GM12878 (cell line): ENCODE measurements at regions not wholly inside any gene's neighbourhood (a gene's known extent, or its start where the extent isn't known, plus 50 kb on each side); places are given as distances from the start of the nearest gene placed in this dataset.

Source experiments
- ATAC-seq: fragments of 200-7000 bp; cut with Tn5 transposase; 3 replicates; pipeline ENCODE4 v1.9.1; 2020; ENCODE audit warnings: mild to moderate bottlenecking, moderate library complexity
- BruUV-seq: library from RNA; stranded (reverse); fragments of 400-500 nt; replicated peaks from 2 replicates; lab custom pipeline; 2021; lab: Mats Ljungman, UMichigan
- CTCF ChIA-PET: fragments of 300-600 bp; sonication (Branson Sonifier 250); formaldehyde crosslinking; extraction: SDS; loops from one replicate; lab custom pipeline; 2021; ENCODE audit warnings: inconsistent platforms; lab: Yijun Ruan, JAX
- POLR2A ChIA-PET: fragments of 350-600 bp; formaldehyde crosslinking; extraction: SDS; loops from one replicate; lab custom pipeline; 2021; ENCODE audit warnings: inconsistent platforms; lab: Charles Lee
- RAD21 ChIA-PET: fragments of 300-600 bp; sonication (Branson Sonifier 250); formaldehyde crosslinking; loops from one replicate; lab custom pipeline; 2023; ENCODE audit warnings: antibody characterized with exemption; ENCODE audit not compliant: unreplicated experiment; lab: Charles Lee
- SMC1A ChIA-PET: fragments of 300-600 bp; sonication (Branson Sonifier 250); formaldehyde crosslinking; loops from one replicate; lab custom pipeline; 2023; ENCODE audit not compliant: unreplicated experiment, uncharacterized antibody; lab: Charles Lee
- DNase-seq: peaks from one replicate; pipeline ENCODE4 v3.0.0-alpha.2; 2011; ENCODE audit warnings: low read depth, low spot score
- FAIRE-seq: peaks from 3 replicates; lab custom pipeline; 2011; peaks lifted over from hg19 to GRCh38; lab: Jason Lieb, UNC
- H2AFZ ChIP-seq: 2 replicates; pipeline ENCODE4 v1.6.0; 2011; ENCODE audit warnings: low read depth, low read length, control low read depth; ENCODE audit not compliant: control insufficient read depth
- H3K27ac ChIP-seq: 2 replicates; pipeline ENCODE4 v1.5.1; 2011; ENCODE audit warnings: control low read depth; ENCODE audit not compliant: control insufficient read depth, insufficient read depth
- H3K27me3 ChIP-seq, 2 experiments: replicated peaks in 1 of 2; 2 replicates each; pipeline versions ENCODE4 v1.6.0 to v1.6.1; 2011; ENCODE audit warnings: low read length in 1 of 2; ENCODE audit not compliant: control insufficient read depth in 2 of 2, insufficient read depth in 2 of 2
- H3K36me3 ChIP-seq, 2 experiments: 2 replicates each; pipeline ENCODE4 v1.5.1; 2011; ENCODE audit warnings: low read length in 1 of 2; ENCODE audit not compliant: control insufficient read depth in 2 of 2, insufficient read depth in 2 of 2
- H3K4me1 ChIP-seq: 2 replicates; pipeline ENCODE4 v1.6.1; 2011; ENCODE audit warnings: mild to moderate bottlenecking, low read length, moderate library complexity, mixed read lengths; ENCODE audit not compliant: control insufficient read depth, insufficient read depth
- H3K4me2 ChIP-seq: 2 replicates; pipeline ENCODE4 v1.6.0; 2011; ENCODE audit warnings: control low read depth; ENCODE audit not compliant: control insufficient read depth, insufficient read depth
- H3K4me3 ChIP-seq: fragments of 200-600 bp; sonication (generic); 2 replicates; pipeline ENCODE4 v1.5.1; 2016
- H3K79me2 ChIP-seq: 2 replicates; pipeline ENCODE4 v1.6.0; 2011; ENCODE audit warnings: low read length; ENCODE audit not compliant: control insufficient read depth, insufficient read depth
- H3K9ac ChIP-seq: 2 replicates; pipeline ENCODE4 v1.8.0; 2011; ENCODE audit warnings: low read length, control low read depth, mixed read lengths; ENCODE audit not compliant: control insufficient read depth, insufficient read depth
- H3K9me3 ChIP-seq: replicated peaks from 3 replicates; pipeline ENCODE4 v1.5.1; 2011; ENCODE audit warnings: mild to moderate bottlenecking, low read length; ENCODE audit not compliant: control insufficient read depth, insufficient read depth
- H4K20me1 ChIP-seq: 2 replicates; pipeline ENCODE4 v1.6.0; 2011; ENCODE audit not compliant: control insufficient read depth, insufficient read depth
- DPF2 ChIP-seq: fragments of 450-650 bp; IDR thresholded peaks from 2 replicates; pipeline ENCODE4 v1.6.1; 2017; ENCODE audit warnings: mild to moderate bottlenecking
- EED ChIP-seq: sonication (generic); IDR thresholded peaks from 2 replicates; pipeline ENCODE4 v1.6.1; 2016; ENCODE audit warnings: antibody characterized with exemption, low read depth
- HDAC6 ChIP-seq: fragments of 200-600 bp; sonication (generic); IDR thresholded peaks from one replicate; pipeline ENCODE4 v1.8.0; 2017; ENCODE audit warnings: antibody characterized with exemption; ENCODE audit not compliant: unreplicated experiment
- HDGF ChIP-seq: fragments of 450-650 bp; IDR thresholded peaks from 2 replicates; pipeline ENCODE4 v1.6.1; 2016; ENCODE audit warnings: antibody characterized with exemption
- MLLT1 ChIP-seq: fragments of 450-650 bp; IDR thresholded peaks from 2 replicates; pipeline ENCODE4 v1.6.1; 2016; ENCODE audit warnings: mild to moderate bottlenecking
- MYC ChIP-seq: IDR thresholded peaks from 2 replicates; pipeline ENCODE4 v1.6.1; 2011; ENCODE audit warnings: mild to moderate bottlenecking, low read length, moderate library complexity, inconsistent platforms; ENCODE audit not compliant: insufficient read depth, insufficient replicate concordance, insufficient read length, severe bottlenecking
- SIN3A ChIP-seq: IDR thresholded peaks from 2 replicates; pipeline ENCODE4 v1.6.1; 2012; ENCODE audit warnings: low read depth, low read length, improper control_type of control experiment
- SPI1 ChIP-seq: IDR thresholded peaks from 2 replicates; pipeline ENCODE4 v1.6.1; 2011; ENCODE audit warnings: low read depth, mild to moderate bottlenecking, low read length, moderate library complexity, borderline replicate concordance; ENCODE audit not compliant: insufficient read depth
- SREBF2 ChIP-seq: IDR thresholded peaks from 2 replicates; pipeline ENCODE4 v1.6.1; 2012; ENCODE audit warnings: mild to moderate bottlenecking, low read length
- STAT1 ChIP-seq: fragments of 450-650 bp; conservative IDR thresholded peaks from 2 replicates; pipeline ENCODE4 v1.6.1; 2014; ENCODE audit warnings: antibody characterized with exemption, mild to moderate bottlenecking
- SUPT20H ChIP-seq: IDR thresholded peaks from 2 replicates; pipeline ENCODE4 v1.6.1; 2011; ENCODE audit warnings: low read depth, mild to moderate bottlenecking, low read length, moderate library complexity, borderline replicate concordance; ENCODE audit not compliant: control insufficient read depth
- TARDBP ChIP-seq: IDR thresholded peaks from 2 replicates; pipeline ENCODE4 v1.6.1; 2016; ENCODE audit warnings: borderline replicate concordance
- WGBS: methylation state at CpG from one replicate; pipeline ENCODE4 v1.1.6; 2016; ENCODE audit warnings: low lambda C conversion rate; ENCODE audit not compliant: insufficient replicate concordance, insufficient coverage; ENCODE audit errors: missing lambda C conversion rate; 5-methylcytosine and 5-hydroxymethylcytosine counted together
- in situ Hi-C: fragments of 300-500 bp; cut with MboI; formaldehyde crosslinking; loops from 9 replicates; pipeline ENCODE4 v1.14.3; 2018; ENCODE audit warnings: mixed read lengths
- intact Hi-C: fragments of 100-400 bp; cut with micrococcal nuclease; formaldehyde crosslinking; loops from one replicate; pipeline ENCODE4 v1.14.2; 2022; ENCODE audit not compliant: unreplicated experiment
- TF ChIP-seq, protein P1 (sequence below): fragments of 450-650 bp; IDR thresholded peaks from 2 replicates; pipeline ENCODE4 v1.6.1; 2017; ENCODE audit warnings: mild to moderate bottlenecking

GRCh38 chr14:28966416-28967233 lies 200.0 kb downstream of the FOXG1 start (continued):
- TF ChIP-seq MYC, result no peak
- no peak for TF ChIP-seq SIN3A
- TF ChIP-seq SREBF2, result no peak
- TF ChIP-seq DPF2, result no peak
- TF ChIP-seq, all 136 proteins: peak for 0

- intact Hi-C loops (no loop called here), in situ Hi-C loops (no loop called here)
- 0% methylated on average over 1 of the region's 1 CpG for WGBS
- ChIA-PET RAD21 (no interaction called here), CTCF (no interaction called here), SMC1A (no interaction called here), POLR2A (no interaction called here)
- Histone ChIP-seq H3K27ac (no peak overlapping the region), H3K4me2 (no peak overlapping the region), H3K4me1 (no peaks in the 10 kb centered on the region), H3K9me3 (no peaks in the 10 kb centered on the region), H3K27me3 (no peaks in the 10 kb centered on the region), H4K20me1 (no peaks in the 10 kb centered on the region), H3K9ac (no peak overlapping the region), H3K79me2 (no peaks in the 10 kb centered on the region), H2AFZ (no peak overlapping the region), H3K36me3 (no peaks in the 10 kb centered on the region), H3K4me3 (no peak overlapping the region)
- no peak for DNase-seq
- no TSS peak for BruUV-seq
- no peak for FAIRE-seq
- no peak for TF ChIP-seq EED
- no peak for TF ChIP-seq SUPT20H
- no peak for TF ChIP-seq HDGF
- TF ChIP-seq, protein P1, sequence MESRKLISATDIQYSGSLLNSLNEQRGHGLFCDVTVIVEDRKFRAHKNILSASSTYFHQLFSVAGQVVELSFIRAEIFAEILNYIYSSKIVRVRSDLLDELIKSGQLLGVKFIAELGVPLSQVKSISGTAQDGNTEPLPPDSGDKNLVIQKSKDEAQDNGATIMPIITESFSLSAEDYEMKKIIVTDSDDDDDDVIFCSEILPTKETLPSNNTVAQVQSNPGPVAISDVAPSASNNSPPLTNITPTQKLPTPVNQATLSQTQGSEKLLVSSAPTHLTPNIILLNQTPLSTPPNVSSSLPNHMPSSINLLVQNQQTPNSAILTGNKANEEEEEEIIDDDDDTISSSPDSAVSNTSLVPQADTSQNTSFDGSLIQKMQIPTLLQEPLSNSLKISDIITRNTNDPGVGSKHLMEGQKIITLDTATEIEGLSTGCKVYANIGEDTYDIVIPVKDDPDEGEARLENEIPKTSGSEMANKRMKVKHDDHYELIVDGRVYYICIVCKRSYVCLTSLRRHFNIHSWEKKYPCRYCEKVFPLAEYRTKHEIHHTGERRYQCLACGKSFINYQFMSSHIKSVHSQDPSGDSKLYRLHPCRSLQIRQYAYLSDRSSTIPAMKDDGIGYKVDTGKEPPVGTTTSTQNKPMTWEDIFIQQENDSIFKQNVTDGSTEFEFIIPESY, result no peak
- no peak for TF ChIP-seq TARDBP
- no peak for TF ChIP-seq HDAC6
- no peak for TF ChIP-seq STAT1
- no peak for TF ChIP-seq SPI1
- no peak for TF ChIP-seq MLLT1
- ATAC-seq, result no peak
Observed at GRCh38 chr14:28975084-28975483, 208.5 kb downstream of the FOXG1 start.
